ENCODE measurements at regions not wholly inside any gene's neighbourhood (a gene's known extent, or its start where the extent isn't known, plus 50 kb on each side); places are given as distances from the start of the nearest gene placed in this dataset.

- DNase-seq = no peak
Measured at GRCh38 chr7:21041252-21041651, 254.6 kb upstream of the SP8 start.

GRCh38 chr7:21041666-21042065 is 255.0 kb upstream of the SP8 start:
- no peak for DNase-seq

- no peak for DNase-seq
Measured at GRCh38 chr7:21044384-21044783, 257.7 kb upstream of the SP8 start.

GRCh38 chr7:21044913-21045568 is 258.4 kb upstream of the SP8 start:
- DNase-seq = no peak

GRCh38 chr7:21051865-21052264 is 265.2 kb upstream of the SP8 start:
- no peak for DNase-seq

- no peak for DNase-seq
Measured at GRCh38 chr7:21054427-21055112, 267.9 kb upstream of the SP8 start.

- no peak for DNase-seq
Measured at GRCh38 chr7:21059069-21059468, 272.4 kb upstream of the SP8 start.

- no peak for DNase-seq
Measured at GRCh38 chr7:21063106-21063505, 276.4 kb upstream of the SP8 start.

- no peak for DNase-seq
Measured at GRCh38 chr7:21064698-21065648, 278.3 kb upstream of the SP8 start.

- DNase-seq = no peak
Measured at GRCh38 chr7:21066221-21066620, 279.5 kb upstream of the SP8 start.

- no peak for DNase-seq
Measured at GRCh38 chr7:21067216-21067615, 280.5 kb upstream of the SP8 start.

GRCh38 chr7:21070571-21071090 is 283.9 kb upstream of the SP8 start:
- no peak for DNase-seq

GRCh38 chr7:21071561-21072501 is 285.1 kb upstream of the SP8 start:
- DNase-seq = no peak

GRCh38 chr7:21076054-21076453 is 289.4 kb upstream of the SP8 start:
- DNase-seq = no peak

GRCh38 chr7:21076574-21076973 is 289.9 kb upstream of the SP8 start:
- DNase-seq = no peak

GRCh38 chr7:21077602-21078001 is 290.9 kb upstream of the SP8 start:
- no peak for DNase-seq

- DNase-seq = no peak
Measured at GRCh38 chr7:21084286-21084685, 297.6 kb upstream of the SP8 start.

- DNase-seq = no peak
Measured at GRCh38 chr7:21086688-21087087, 300.0 kb upstream of the SP8 start.

- no peak for DNase-seq
Measured at GRCh38 chr7:21089653-21090052, 303.0 kb upstream of the SP8 start.

GRCh38 chr7:21092766-21093702 is 306.3 kb upstream of the SP8 start:
- DNase-seq = no peak

- no peak for DNase-seq
Measured at GRCh38 chr7:21094589-21094988, 307.9 kb upstream of the SP8 start.

Data from NCI-H446 treated with DMSO at 0.1 percent for 48 hours (cell line).